ENCODE measurements at regions not wholly inside any gene's neighbourhood (a gene's known extent, or its start where the extent isn't known, plus 50 kb on each side); places are given as distances from the start of the nearest gene placed in this dataset.

GRCh38 chr18:45142868-45143267 is 462.2 kb downstream of the SETBP1 start (continued):
- no peak for TF ChIP-seq ZNF335 (tag by site-specific recombination; conservative IDR thresholded peaks at IDR 0.05)
- TF ChIP-seq, protein P1, sequence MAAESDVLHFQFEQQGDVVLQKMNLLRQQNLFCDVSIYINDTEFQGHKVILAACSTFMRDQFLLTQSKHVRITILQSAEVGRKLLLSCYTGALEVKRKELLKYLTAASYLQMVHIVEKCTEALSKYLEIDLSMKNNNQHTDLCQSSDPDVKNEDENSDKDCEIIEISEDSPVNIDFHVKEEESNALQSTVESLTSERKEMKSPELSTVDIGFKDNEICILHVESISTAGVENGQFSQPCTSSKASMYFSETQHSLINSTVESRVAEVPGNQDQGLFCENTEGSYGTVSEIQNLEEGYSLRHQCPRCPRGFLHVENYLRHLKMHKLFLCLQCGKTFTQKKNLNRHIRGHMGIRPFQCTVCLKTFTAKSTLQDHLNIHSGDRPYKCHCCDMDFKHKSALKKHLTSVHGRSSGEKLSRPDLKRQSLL (tag by site-specific recombination; IDR thresholded peaks at IDR 0.05), result no peak

DNA sequence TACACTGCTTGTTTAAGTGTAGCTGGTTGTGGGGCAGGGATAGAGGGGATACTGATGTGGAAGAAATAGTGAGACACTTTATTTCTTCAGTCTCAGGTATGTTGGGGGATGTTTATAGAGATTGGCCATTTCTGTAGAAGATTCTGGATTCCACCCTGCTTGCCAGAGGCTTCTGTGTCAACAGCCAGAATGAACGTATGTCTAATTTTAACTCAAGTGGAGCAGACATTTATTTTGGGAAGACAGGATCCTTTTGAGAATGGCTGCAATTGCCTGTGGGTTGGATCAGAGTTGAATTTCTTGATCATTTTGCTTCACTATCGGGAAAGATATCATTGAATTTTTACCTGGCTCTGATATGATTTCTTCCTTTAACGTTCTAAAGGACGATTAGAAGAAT is 465.6 kb upstream of the SLC14A2 start:
- Histone ChIP-seq H3K4me1 (ENCODE audit: control insufficient read depth, insufficient read depth, low read length) (no peaks in the 10 kb centered on the region), H3K9me3 (ENCODE audit: control insufficient read depth, insufficient read depth, low read depth, low read length) (no peaks in the 10 kb centered on the region), H3K4me3 (ENCODE audit: low read depth, low read length) (no peak overlapping the region), H3K27ac (ENCODE audit: extremely low read depth, low read depth, low read length) (no peak overlapping the region), H3K36me3 (ENCODE audit: control insufficient read depth in 2 of 2, insufficient read depth in 1 of 2, low read length in 2 of 2) (no peaks in the 10 kb centered on the region)
- POLR2A ChIA-PET, result no interaction called here
- TF ChIP-seq ZNF501 (tag by site-specific recombination; IDR thresholded peaks at IDR 0.05) (no peak), YY2 (tag by site-specific recombination; IDR thresholded peaks at IDR 0.05) (no peak), ZNF645 (tag by site-specific recombination; IDR thresholded peaks at IDR 0.05) (no peak), HOXD13 (CRISPR knock-in tag; IDR thresholded peaks at IDR 0.05; ENCODE audit: borderline replicate concordance) (no peak)
- CTCF ChIA-PET, result interaction anchor here (0.8 kb wide), 1 partner anchor 8 kb away, joined by 3 read pairs; no protein-coding TSS in a partner anchor

DNA sequence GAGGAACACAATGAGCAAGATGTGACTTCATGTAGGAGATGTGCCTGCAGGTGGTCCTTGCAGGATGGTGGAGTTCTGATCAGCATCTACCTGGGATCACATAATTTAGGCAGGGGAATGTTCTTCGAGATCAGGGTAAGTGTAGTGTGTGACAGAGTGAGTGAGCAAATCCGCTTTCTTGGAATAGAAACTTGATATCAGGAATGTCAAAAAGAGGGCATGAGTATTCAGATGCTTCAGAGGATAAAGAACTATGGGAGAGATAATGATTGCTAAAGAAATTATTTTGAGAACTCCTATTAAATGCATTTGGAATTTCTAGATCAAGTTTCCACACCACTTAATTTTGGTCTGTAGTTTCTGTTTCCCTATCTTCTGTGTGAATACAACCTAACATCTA is 463.6 kb upstream of the SLC14A2 start:
- H3K9me3 ChIP-seq (ENCODE audit: control insufficient read depth, insufficient read depth, low read depth, low read length), result no peaks in the 10 kb centered on the region
- no peaks in the 10 kb centered on the region for H3K4me1 ChIP-seq (ENCODE audit: control insufficient read depth, insufficient read depth, low read length)
- CTCF ChIA-PET, result no interaction called here
- H3K27ac ChIP-seq (ENCODE audit: extremely low read depth, low read depth, low read length), result no peak overlapping the region
- no peaks in the 10 kb centered on the region for H3K36me3 ChIP-seq (ENCODE audit: control insufficient read depth in 2 of 2, insufficient read depth in 1 of 2, low read length in 2 of 2)
- TF ChIP-seq TRIM28 (IDR thresholded peaks at IDR 0.05; ENCODE audit: borderline replicate concordance, low read length) (no peak), GLI2 (tag by site-specific recombination; IDR thresholded peaks at IDR 0.05; ENCODE audit: borderline replicate concordance, low read depth) (no peak), TCF7L2 (IDR thresholded peaks at IDR 0.05; ENCODE audit: borderline replicate concordance, low read depth, low read length) (no peak), ZNF600 (tag by site-specific recombination; IDR thresholded peaks at IDR 0.05) (no peak), ZNF530 (tag by site-specific recombination; IDR thresholded peaks at IDR 0.05; ENCODE audit: low read depth) (no peak), ZNF274 (IDR thresholded peaks at IDR 0.05; ENCODE audit: low read length) (no peak), ZNF274 (tag by site-specific recombination; IDR thresholded peaks at IDR 0.05; ENCODE audit: borderline replicate concordance) (no peak), ZFP3 (tag by site-specific recombination; IDR thresholded peaks at IDR 0.05; ENCODE audit: low read depth) (no peak), ZNF311 (tag by site-specific recombination; IDR thresholded peaks at IDR 0.05; ENCODE audit: borderline replicate concordance) (no peak), ZNF704 (tag by site-specific recombination; IDR thresholded peaks at IDR 0.05) (no peak), ZNF830 (tag by site-specific recombination; IDR thresholded peaks at IDR 0.05; ENCODE audit: low read depth) (no peak), ZBTB17 (tag by site-specific recombination; IDR thresholded peaks at IDR 0.05) (no peak), ZFHX2 (tag by site-specific recombination; conservative IDR thresholded peaks at IDR 0.05) (no peak), GFI1B (tag by site-specific recombination; IDR thresholded peaks at IDR 0.05) (no peak)
- TF ChIP-seq, protein P2, sequence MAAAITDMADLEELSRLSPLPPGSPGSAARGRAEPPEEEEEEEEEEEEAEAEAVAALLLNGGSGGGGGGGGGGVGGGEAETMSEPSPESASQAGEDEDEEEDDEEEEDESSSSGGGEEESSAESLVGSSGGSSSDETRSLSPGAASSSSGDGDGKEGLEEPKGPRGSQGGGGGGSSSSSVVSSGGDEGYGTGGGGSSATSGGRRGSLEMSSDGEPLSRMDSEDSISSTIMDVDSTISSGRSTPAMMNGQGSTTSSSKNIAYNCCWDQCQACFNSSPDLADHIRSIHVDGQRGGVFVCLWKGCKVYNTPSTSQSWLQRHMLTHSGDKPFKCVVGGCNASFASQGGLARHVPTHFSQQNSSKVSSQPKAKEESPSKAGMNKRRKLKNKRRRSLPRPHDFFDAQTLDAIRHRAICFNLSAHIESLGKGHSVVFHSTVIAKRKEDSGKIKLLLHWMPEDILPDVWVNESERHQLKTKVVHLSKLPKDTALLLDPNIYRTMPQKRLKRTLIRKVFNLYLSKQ (tag by site-specific recombination; IDR thresholded peaks at IDR 0.05; ENCODE audit: borderline replicate concordance), result no peak
- POLR2A ChIA-PET, result no interaction called here
- no peak overlapping the region for H3K4me3 ChIP-seq (ENCODE audit: low read depth, low read length)

Measured in HEK293 (cell line).